Suppressor macrophage (primary cell): ENCODE measurements at regions not wholly inside any gene's neighbourhood (a gene's known extent, or its start where the extent isn't known, plus 50 kb on each side); places are given as distances from the start of the nearest gene placed in this dataset.
A peak's percentile ranks its signal among the peaks of the same experiment; 100 is the strongest.

Source experiments
- DNase-seq, 4 experiments: peaks; one replicate each; pipeline ENCODE4 v3.0.0-alpha.2; 2020 to 2022

GRCh38 chr5:89988129-89988810 is 421.3 kb downstream of the CETN3 start:
- no peak for DNase-seq

- peak; percentile 14 to 68 (median 42) for DNase-seq
Observed at GRCh38 chr5:89983216-89983615, 426.3 kb downstream of the CETN3 start.

GRCh38 chr5:89981878-89982773 is 427.4 kb downstream of the CETN3 start:
- DNase-seq = no peak

GRCh38 chr5:89981021-89981420 is 428.5 kb downstream of the CETN3 start:
- peak in 1 of 4 experiments; percentile 7 for DNase-seq

GRCh38 chr5:89973516-89973915 is 436.0 kb downstream of the CETN3 start:
- DNase-seq = no peak

- DNase-seq = no peak
Observed at GRCh38 chr5:89972901-89973300, 436.7 kb downstream of the CETN3 start.

GRCh38 chr5:89968958-89969381 is 440.6 kb downstream of the CETN3 start:
- DNase-seq = no peak

GRCh38 chr5:89967771-89968444 is 441.6 kb downstream of the CETN3 start:
- peak; percentile 17 to 81 (median 64) for DNase-seq

GRCh38 chr5:89956838-89957237 is 452.7 kb downstream of the CETN3 start:
- DNase-seq = no peak

- DNase-seq = no peak
Observed at GRCh38 chr5:89954916-89955315, 454.6 kb downstream of the CETN3 start.

- DNase-seq = no peak
Observed at GRCh38 chr5:89951876-89952275, 457.7 kb downstream of the CETN3 start.

- no peak for DNase-seq
Observed at GRCh38 chr5:89950234-89950633, 459.3 kb downstream of the CETN3 start.

- DNase-seq = no peak
Observed at GRCh38 chr5:89948977-89949376, 460.6 kb downstream of the CETN3 start.

- no peak for DNase-seq
Observed at GRCh38 chr5:89946916-89947315, 462.6 kb downstream of the CETN3 start.

- DNase-seq = no peak
Observed at GRCh38 chr5:89946508-89946907, 463.0 kb downstream of the CETN3 start.

- DNase-seq = no peak
Observed at GRCh38 chr5:89942171-89942570, 467.4 kb downstream of the CETN3 start.

GRCh38 chr5:89936576-89936975 is 473.0 kb downstream of the CETN3 start:
- no peak for DNase-seq

- DNase-seq = no peak
Observed at GRCh38 chr5:89934069-89934468, 475.5 kb downstream of the CETN3 start.

- DNase-seq = no peak
Observed at GRCh38 chr5:89932771-89933181, 476.8 kb downstream of the CETN3 start.

GRCh38 chr5:89930591-89931392 is 478.8 kb downstream of the CETN3 start:
- DNase-seq = peak in 2 of 4 experiments; percentile 2 to 3

GRCh38 chr5:89929834-89930233 is 479.7 kb downstream of the CETN3 start:
- peak in 1 of 4 experiments; percentile 1 for DNase-seq

- no peak for DNase-seq
Observed at GRCh38 chr5:89929173-89929572, 480.4 kb downstream of the CETN3 start.
